ENCODE measurements at regions not wholly inside any gene's neighbourhood (a gene's known extent, or its start where the extent isn't known, plus 50 kb on each side); places are given as distances from the start of the nearest gene placed in this dataset.
"Not testable (repeated sequence)": the region's sequence is repeated elsewhere in the genome, so short reads cannot be mapped to it uniquely, and the experiment has no call there.

DNA sequence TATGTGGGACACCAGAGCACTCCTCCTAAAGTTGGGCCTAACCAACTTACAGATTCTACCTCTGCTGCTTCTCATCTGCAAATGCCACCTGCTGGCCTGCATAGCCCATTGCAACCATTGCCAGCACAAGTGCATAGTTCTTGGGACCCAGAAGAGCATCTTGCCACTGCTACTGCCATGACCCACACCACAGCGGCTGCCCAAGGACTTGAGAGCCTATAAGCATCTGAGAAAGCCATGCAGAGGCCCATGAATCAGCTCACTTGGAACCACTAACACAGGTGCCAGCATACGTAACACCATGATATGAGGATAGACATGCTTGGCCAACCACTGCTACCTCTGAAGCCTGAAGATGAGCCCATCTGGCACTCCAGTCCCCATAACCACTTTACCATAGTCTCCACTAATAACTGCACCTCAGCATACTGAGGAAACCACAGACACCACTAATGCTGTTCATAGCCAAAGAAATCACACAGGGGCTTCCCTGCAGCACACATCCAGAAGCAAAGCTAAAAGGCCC, 258.1 kb upstream of the AGTR2 start:
- DNase-seq, result no peak

- DNase-seq, result no peak
Observed at GRCh38 chrX:115913575-115913974, 257.0 kb upstream of the AGTR2 start.

GRCh38 chrX:115915625-115916024, 254.9 kb upstream of the AGTR2 start:
- not testable (repeated sequence) for DNase-seq

GRCh38 chrX:115929480-115929879, 241.1 kb upstream of the AGTR2 start:
- no peak for DNase-seq

- DNase-seq, result no peak
Observed at GRCh38 chrX:115936008-115936407, 234.5 kb upstream of the AGTR2 start.

DNA sequence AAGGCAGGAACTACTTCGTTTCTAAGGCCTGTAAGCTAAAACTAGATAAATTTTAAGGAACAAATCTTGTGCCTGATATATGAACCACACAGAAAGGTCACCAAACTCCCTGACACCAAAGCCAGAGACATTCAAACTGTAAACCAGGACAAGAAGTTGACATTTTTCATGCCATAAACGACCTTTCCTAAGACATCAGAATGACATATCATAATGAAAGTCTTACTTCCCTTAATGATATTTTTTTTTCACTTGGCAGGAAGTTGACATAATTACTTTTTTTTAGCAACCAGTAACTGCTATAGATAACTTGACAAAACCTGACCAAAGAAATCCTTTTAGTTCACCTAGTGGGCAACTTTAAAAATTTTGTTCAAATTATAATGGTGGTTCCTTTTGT, 231.5 kb upstream of the AGTR2 start:
- DNase-seq, result no peak

DNA sequence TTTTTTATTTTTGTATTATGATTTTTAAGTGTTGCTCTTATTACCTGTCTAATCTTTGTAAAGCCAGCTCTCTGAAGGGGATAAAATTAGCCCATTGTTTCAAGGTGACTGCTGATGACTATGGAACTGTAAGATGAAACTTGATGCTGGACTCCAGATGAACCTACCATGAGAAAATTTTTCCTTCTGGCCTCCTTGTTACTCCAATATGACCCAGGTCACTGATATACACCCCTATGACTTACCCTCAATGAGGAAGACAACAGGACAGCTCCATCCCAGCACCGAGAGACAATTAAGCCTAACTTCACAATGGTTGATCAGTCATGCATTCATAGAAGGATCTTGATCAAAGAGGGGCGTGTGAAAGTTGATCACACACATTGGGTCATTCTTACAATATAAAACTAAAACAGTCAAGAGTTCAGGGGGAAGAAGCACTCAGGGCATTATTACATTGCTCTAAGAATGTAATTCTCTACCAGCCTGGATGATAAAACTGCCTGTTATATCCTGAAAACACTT, 230.8 kb upstream of the AGTR2 start:
- no peak for DNase-seq

DNA sequence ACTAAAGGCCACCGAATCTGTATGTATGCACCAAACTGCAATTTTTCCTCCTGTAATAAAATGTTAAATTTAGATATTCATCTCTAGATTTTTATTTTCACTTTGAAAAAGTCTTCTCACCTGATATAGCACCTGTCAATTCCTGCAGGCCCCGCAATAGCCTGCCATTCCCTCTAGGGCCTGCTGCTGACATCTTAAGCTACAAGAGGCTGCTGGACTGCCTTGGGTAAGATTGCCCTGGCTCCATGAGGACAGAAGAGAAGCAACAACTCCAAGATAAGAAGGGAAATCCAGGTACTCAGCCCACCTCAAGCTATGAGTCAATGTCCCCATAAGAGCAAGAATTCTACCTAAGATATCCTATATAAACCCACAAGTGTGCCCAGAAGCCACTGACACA, 230.2 kb upstream of the AGTR2 start:
- peak in 1 of 2 experiments; percentile 84 for DNase-seq

- peak; percentile 89 to 93 for DNase-seq
Observed at GRCh38 chrX:115940888-115941332, 229.6 kb upstream of the AGTR2 start.

GRCh38 chrX:115941388-115941787, 229.2 kb upstream of the AGTR2 start:
- no peak for DNase-seq

GRCh38 chrX:115946059-115946458, 224.5 kb upstream of the AGTR2 start:
- DNase-seq, result no peak

- peak; percentile 37 to 84 for DNase-seq
Observed at GRCh38 chrX:115948018-115948923, 222.3 kb upstream of the AGTR2 start.

DNA sequence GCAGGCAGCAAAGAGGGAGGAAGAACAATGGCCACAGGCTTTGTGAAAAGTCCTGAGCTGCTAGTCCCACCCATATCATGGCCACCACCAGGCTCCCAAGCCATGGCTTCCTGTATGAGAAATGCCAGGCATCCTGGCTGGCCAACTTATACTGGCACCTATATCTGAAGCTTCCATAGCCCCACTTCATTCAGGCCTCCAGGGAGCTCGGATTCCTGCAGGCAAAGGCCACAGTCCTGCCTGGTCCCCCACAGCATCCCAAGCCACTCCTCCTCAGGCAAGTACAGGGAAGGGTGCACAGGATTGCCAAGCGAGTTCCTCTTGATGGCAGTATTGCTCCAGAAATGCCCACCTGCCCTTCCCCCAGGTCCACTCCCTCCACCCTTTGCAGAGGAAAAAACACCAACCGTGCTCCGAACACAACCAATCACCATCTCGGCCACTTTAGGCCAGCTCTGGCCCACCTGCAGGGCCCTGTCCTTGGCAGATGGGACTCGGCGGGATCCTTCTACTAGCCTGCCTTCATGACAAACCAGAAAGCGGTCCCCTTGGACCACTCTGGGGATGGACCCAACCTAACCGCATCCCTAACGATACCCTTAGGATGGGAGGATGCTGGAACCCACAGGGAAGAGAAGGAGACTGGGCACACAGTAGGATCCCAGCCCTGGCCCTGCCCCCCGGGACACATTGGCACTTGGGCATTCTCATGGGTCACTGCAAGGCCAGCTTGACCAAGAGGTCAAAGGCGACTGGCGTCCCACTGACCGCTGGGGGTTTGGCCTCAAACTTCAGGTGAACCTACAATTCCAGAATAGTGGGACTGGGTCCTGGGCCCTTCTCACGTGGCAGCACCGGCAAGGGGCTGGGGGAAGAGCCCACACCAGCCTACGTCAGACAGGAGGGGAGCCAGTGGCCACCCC, 220.4 kb upstream of the AGTR2 start:
- peak; percentile 73 to 92 for DNase-seq

DNA sequence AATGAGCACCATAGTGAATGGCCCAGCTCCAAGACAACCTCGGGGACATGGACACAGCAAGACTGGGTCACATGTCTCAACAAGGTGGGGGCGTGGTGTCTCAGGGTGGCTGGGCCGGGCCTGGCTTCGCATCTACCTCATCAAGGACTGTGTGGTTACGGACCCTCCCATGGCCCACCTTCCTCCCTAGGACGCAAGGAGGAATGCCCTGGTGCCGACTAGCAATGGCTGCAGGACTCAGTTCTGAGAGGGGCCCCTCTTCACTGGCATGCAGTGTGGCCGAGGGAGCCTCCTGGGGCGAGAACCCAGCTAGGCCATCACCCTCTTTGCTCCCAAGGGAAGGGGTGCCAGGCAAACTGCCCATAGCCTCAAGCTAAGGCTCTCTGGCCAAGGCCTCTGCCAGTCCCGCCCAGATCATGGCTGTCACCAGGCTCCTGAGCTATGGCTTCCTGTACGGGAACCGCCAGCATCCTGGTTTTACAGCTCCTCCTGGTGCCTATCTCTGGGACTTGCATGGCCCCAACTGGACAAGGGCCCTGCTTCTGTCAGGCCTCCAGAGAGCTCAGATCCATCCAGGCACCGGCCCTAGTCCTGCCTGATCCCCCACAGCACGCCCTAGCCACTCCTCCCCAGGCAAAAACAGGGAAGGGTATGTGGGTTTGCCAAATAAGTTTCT, 218.0 kb upstream of the AGTR2 start:
- DNase-seq, result no peak

DNA sequence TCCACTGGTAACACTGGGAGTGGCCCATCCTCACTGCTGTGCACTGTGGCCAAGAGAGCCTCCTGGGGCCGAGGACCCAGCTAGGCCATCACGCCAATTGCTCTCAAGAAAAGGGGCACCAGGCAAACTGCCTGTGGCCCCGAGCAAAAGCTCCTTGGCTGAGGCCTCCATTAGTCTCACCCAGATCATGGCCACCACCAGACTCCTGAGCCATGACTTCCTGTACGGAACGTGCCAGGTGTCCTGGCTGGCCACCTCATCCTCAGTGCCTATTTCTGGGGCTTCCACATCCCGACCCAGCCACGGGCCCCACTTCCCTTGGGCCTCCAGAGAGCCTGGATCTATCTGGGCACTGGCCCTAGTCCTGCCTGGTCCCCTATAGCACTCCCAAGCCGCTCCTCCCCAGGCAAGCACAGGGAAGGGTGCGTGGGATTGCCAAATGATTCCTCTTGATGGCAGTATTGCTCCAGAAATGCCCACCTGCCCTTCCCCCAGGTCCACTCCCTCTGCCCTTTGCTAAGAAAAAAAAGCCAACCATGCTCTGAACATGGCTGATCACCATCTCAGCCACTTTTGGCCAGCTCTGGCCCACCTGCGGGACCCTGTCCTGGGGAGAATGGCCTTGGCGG, 212.6 kb upstream of the AGTR2 start:
- peak; percentile 27 to 74 for DNase-seq

- no peak for DNase-seq
Observed at GRCh38 chrX:115958687-115959359, 211.7 kb upstream of the AGTR2 start.

GRCh38 chrX:115960440-115961084, 210.0 kb upstream of the AGTR2 start:
- DNase-seq, result peak in 1 of 2 experiments; percentile 7

- no peak for DNase-seq
Observed at GRCh38 chrX:115966920-115967319, 203.6 kb upstream of the AGTR2 start.

DNA sequence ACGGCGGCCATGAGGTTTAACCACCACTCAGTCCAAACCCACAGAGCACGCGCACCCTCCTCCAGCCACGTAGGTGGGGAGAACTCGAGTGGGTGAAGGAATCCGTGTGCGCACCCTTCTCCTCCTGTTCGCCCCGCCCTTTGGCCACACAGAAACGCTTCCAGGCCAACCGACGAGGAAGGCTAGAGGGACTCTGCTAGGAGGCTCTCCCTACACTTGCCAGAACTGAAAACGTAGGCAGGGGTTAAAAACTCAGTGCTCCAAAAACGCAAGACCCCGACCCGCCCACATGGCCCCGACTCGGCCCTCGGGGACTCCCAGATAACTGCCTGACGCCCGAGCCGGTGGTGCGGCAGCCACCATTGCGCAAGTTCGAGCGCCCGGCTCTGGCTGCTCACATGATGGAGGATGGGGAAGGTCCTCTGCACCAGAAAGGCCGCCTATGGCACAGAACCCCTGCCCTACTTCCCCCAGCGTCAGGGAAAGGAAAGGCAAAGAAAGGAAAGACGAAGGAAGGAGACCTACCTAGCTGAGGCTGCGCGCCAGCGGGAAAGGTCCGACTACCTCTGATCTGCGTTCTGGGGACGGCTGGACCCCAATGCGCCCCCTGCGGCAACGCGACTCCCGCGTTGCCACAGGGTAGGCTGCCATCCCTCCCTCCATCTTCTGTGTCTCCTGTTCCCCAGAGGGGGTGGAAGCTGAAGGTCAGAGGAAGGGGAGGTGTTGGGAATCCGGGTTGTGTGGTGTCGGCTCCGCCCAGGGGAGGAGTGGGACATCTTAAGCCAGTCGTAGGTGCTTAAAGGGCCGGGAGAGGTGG, 201.9 kb upstream of the AGTR2 start:
- no peak for DNase-seq

GRCh38 chrX:115970718-115971117, 199.8 kb upstream of the AGTR2 start:
- DNase-seq, result no peak
